ENCODE measurements at regions not wholly inside any gene's neighbourhood (a gene's known extent, or its start where the extent isn't known, plus 50 kb on each side); places are given as distances from the start of the nearest gene placed in this dataset.

GRCh38 chr1:175818929-175819328 is 75.5 kb upstream of the TNR start:
- Histone ChIP-seq H3K4me1 (ENCODE audit: control insufficient read depth, insufficient read depth, low read length) (no peaks in the 10 kb centered on the region), H3K27ac (ENCODE audit: extremely low read depth, low read depth, low read length) (no peak overlapping the region), H3K9me3 (ENCODE audit: control insufficient read depth, insufficient read depth, low read depth, low read length) (no peaks in the 10 kb centered on the region), H3K4me3 (ENCODE audit: low read depth, low read length) (no peak overlapping the region), H3K36me3 (ENCODE audit: control insufficient read depth in 2 of 2, insufficient read depth in 1 of 2, low read length in 2 of 2) (no peaks in the 10 kb centered on the region)
- ChIA-PET POLR2A (no interaction called here), CTCF (interaction anchor here (1.1 kb wide), 1 partner anchor 10 kb away, joined by 4 read pairs; no protein-coding TSS in a partner anchor)
- no peak for TF ChIP-seq GLIS1 (tag by site-specific recombination; IDR thresholded peaks at IDR 0.05)

- Histone ChIP-seq H3K4me1 (ENCODE audit: control insufficient read depth, insufficient read depth, low read length) (no peaks in the 10 kb centered on the region), H3K4me3 (ENCODE audit: low read depth, low read length) (no peak overlapping the region), H3K9me3 (ENCODE audit: control insufficient read depth, insufficient read depth, low read depth, low read length) (no peaks in the 10 kb centered on the region), H3K27ac (ENCODE audit: extremely low read depth, low read depth, low read length) (no peak overlapping the region), H3K36me3 (ENCODE audit: control insufficient read depth in 2 of 2, insufficient read depth in 1 of 2, low read length in 2 of 2) (no peaks in the 10 kb centered on the region)
- TF ChIP-seq ZXDB (tag by site-specific recombination; IDR thresholded peaks at IDR 0.05) (no peak), OVOL3 (tag by site-specific recombination; IDR thresholded peaks at IDR 0.05) (no peak), ZNF391 (tag by site-specific recombination; IDR thresholded peaks at IDR 0.05; ENCODE audit: borderline replicate concordance, low read depth) (no peak), ZBTB11 (tag by site-specific recombination; conservative IDR thresholded peaks at IDR 0.05; ENCODE audit: low read depth) (no peak), ZNF610 (tag by site-specific recombination; IDR thresholded peaks at IDR 0.05; ENCODE audit: borderline replicate concordance) (no peak), ZNF776 (tag by site-specific recombination; IDR thresholded peaks at IDR 0.05; ENCODE audit: borderline replicate concordance) (no peak), GLIS1 (tag by site-specific recombination; IDR thresholded peaks at IDR 0.05) (no peak), ZNF433 (tag by site-specific recombination; IDR thresholded peaks at IDR 0.05; ENCODE audit: low read depth) (no peak), ZNF211 (tag by site-specific recombination; IDR thresholded peaks at IDR 0.05; ENCODE audit: low read depth) (no peak), ZNF529 (tag by site-specific recombination; IDR thresholded peaks at IDR 0.05; ENCODE audit: insufficient replicate concordance) (no peak), ZNF10 (tag by site-specific recombination; IDR thresholded peaks at IDR 0.05) (no peak), ZBTB44 (tag by site-specific recombination; IDR thresholded peaks at IDR 0.05) (no peak), ZNF518A (tag by site-specific recombination; conservative IDR thresholded peaks at IDR 0.05; ENCODE audit: low read depth) (no peak), PRDM4 (tag by site-specific recombination; IDR thresholded peaks at IDR 0.05) (no peak)
- POLR2A ChIA-PET, result no interaction called here
- CTCF ChIA-PET, result no interaction called here
Observed at GRCh38 chr1:175817445-175817844, 74.0 kb upstream of the TNR start.
